GM12891 (cell line): ENCODE measurements at regions not wholly inside any gene's neighbourhood (a gene's known extent, or its start where the extent isn't known, plus 50 kb on each side); places are given as distances from the start of the nearest gene placed in this dataset.
"Not testable (repeated sequence)": the region's sequence is repeated elsewhere in the genome, so short reads cannot be mapped to it uniquely, and the experiment has no call there.

Experiments used
- DNase-seq: peaks from one replicate; pipeline ENCODE4 v3.0.0; 2011; ENCODE audit warnings: low spot score; ENCODE audit not compliant: insufficient read length
- FAIRE-seq: peaks from 2 replicates; lab custom pipeline; 2011; peaks lifted over from hg19 to GRCh38; lab: Jason Lieb, UNC
- PAX5 ChIP-seq: IDR thresholded peaks from 2 replicates; pipeline ENCODE4 v1.6.1; 2011; ENCODE audit warnings: low read length, moderate library complexity, mild to moderate bottlenecking; ENCODE audit not compliant: insufficient read depth, severe bottlenecking
- POLR2A ChIP-seq: IDR thresholded peaks from 2 replicates; pipeline ENCODE4 v1.6.1; 2011; ENCODE audit warnings: low read depth, low read length, control low read depth
- POLR2AphosphoS5 ChIP-seq: IDR thresholded peaks from 2 replicates; pipeline ENCODE4 v1.6.1; 2011; ENCODE audit warnings: low read depth, low read length, control low read depth
- POU2F2 ChIP-seq: IDR thresholded peaks from 2 replicates; pipeline ENCODE4 v1.6.1; 2011; ENCODE audit warnings: low read depth, mild to moderate bottlenecking, control low read depth, low read length, moderate library complexity
- SPI1 ChIP-seq: IDR thresholded peaks from 2 replicates; pipeline ENCODE4 v1.6.1; 2011; ENCODE audit warnings: low read depth, low read length, control low read depth
- TAF1 ChIP-seq: IDR thresholded peaks from 2 replicates; pipeline ENCODE4 v1.6.1; 2011; ENCODE audit warnings: low read depth, low read length, control low read depth

DNA sequence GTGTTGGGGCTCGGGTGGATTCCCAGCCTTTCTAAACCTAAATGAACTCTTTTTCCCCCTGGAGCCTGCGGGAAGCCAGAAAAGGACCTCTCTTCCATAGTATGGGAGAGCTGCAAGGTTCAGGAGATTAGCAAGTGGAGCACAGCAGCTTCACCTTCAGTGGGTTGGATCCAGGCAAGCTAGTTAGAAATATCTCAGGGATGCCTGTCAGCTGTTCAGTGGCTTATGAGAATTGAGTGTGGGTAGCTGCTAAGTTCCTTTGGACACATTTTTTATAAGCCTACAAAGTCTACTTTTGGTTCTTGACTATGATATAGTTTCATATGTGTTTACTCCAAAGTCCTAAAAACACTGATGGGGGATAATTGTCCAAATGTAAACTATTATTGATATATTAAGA lies 642.1 kb downstream of the EPM2A start:
- no peak for DNase-seq
- TF ChIP-seq SPI1 (no peak), TAF1 (no peak), POLR2AphosphoS5 (no peak), PAX5 (no peak), POU2F2 (no peak), POLR2A (no peak)
- no peak for FAIRE-seq

DNA sequence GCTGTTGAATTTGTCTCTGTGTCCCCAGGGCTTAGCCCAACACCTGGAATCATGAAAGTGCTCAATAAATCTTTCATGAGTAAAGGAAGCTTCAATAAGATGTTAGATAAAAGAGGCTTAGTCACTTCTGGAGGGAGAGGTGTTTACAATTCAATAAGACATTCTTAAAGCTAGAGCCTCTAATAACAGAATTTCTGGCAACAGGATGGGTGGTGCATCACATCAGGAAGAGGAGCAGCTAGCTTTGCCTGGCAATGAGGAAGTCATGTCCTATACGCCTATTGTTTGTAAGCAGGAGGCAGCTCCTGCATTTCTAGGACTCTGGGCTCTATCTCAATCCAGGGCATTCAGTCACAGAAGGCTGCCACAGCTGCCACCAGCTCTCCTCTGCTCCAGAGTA lies 638.5 kb downstream of the EPM2A start:
- TF ChIP-seq POLR2AphosphoS5 (no peak), TAF1 (no peak), PAX5 (no peak), POLR2A (no peak), SPI1 (no peak), POU2F2 (no peak)
- DNase-seq (no peak), FAIRE-seq (no peak)

DNA sequence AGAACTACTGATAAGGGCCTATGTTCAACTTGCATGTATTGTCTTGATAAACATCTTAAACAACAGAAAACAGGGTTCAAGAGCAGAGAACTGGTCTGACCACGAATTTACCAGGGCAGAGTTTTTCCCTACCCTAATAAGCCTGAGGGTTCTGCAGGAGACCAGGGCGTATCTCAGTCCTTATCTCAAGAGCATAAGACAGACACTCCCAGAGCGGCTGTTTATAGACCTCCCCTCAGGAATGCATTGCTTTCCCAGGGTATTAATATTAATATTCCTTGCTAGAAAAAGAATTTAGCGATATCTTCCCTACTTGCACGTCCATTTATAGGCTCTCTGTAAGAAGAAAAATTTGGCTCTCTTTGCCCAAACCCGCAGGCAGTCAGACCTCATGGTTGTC lies 637.2 kb downstream of the EPM2A start:
- DNase-seq, FAIRE-seq: not testable (repeated sequence)

DNA sequence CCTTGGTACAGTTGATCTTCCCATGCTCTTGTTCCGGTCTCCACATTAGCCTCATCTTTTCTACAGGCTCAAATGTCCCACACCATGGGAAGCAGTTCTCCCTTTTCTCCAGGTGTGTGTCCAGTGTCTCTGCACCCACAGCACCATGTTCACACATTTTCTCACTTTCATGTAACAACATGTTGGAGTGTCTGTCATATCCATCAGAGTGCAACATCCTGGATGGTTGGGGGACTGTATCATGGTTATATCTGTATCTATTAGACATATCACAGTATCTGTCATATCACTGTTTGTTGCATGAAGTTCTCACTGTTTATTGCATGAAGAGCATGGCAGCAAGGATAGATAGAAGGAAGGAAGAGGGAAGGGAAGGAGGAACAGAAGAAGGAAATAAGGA lies 635.6 kb downstream of the EPM2A start:
- TF ChIP-seq POLR2A (no peak), PAX5 (no peak), POLR2AphosphoS5 (no peak), SPI1 (no peak), TAF1 (no peak), POU2F2 (no peak)
- no peak for DNase-seq
- FAIRE-seq = no peak

DNA sequence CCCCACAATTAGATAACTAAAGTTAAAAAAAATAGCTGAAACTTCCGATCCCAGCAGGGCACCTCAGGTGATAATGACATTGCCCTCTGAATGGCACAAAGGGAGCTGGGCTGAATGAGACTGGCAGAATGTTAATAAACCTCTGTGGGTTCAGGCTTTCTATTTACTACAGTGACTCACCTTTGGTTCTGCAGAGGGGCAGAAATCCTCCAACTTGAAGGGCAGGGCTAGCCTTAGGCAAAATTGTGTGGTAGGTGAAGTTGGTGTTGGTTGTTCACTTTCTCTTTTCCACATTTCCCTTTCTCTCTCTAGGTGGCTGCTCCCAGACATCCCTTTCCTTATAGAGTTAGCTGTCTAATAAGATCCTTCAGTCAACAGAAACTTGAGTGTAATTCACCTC lies 625.2 kb downstream of the EPM2A start:
- TF ChIP-seq POLR2A (no peak), TAF1 (no peak), POLR2AphosphoS5 (no peak), POU2F2 (no peak), PAX5 (no peak), SPI1 (no peak)
- DNase-seq (no peak), FAIRE-seq (no peak)

DNA sequence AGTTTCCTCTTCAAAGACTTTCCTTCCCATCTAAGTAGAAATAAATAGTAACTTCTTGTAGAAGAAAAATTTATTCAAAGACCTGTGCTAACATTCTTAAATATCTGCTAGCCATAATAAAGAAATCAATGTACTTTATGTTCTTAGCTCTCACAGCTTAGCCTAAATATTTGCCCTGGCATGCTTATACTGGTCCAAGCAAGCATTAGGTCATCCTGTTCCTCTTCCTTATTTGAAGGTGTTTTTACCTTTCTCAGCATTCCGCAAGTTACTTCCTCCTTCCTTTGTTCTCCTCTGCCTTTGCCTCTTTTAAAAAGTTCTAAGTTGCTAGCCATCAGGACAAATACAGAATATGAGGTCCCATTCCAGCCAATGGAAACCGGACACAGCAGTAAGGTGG lies 623.9 kb downstream of the EPM2A start:
- DNase-seq, FAIRE-seq: not testable (repeated sequence)

DNA sequence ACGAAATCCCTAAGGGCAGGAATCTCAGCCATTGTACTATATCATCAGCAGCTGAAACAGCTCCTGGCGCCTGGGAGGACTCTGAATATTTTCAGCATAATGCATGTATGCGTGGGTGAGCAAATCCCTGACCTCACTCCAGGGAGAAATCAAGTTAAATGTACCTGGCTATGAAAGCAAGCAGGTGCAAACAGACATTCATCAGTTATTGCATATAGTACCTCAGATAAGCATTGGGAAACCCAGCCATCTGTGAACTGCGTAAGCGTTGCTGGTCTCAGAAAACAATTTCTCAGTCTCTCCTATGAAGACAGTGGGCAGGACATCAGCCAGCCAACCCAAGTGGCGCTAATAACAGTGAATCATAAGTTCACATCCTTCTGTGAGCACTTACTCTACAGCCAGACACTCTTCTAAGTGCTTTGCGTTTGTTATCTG lies 622.6 kb downstream of the EPM2A start:
- FAIRE-seq (no peak), DNase-seq (no peak)
- no peak for TF ChIP-seq TAF1
- TF ChIP-seq POLR2A = no peak
- TF ChIP-seq PAX5 = no peak

DNA sequence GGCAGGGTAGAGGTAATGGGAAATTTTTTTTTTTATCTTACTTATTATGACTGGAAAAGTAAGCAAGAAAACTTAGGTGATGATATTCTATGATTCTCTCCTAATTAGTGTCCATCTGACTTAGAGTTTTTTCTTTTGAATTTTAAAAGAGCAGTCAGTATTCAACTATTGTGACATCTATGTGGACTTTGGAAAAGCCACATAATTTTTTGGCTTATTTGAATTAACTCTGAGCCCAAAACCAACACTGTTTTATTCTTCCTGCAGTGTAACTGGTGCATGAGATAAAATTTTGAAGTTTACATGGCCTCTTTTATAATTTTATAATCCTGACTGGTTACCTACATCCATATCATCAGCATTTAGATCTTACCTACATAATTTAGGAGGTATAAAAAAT lies 619.7 kb downstream of the EPM2A start:
- no peak for DNase-seq
- TF ChIP-seq SPI1 (no peak), PAX5 (no peak), POU2F2 (no peak), TAF1 (no peak), POLR2A (no peak), POLR2AphosphoS5 (no peak)
- FAIRE-seq = no peak

DNA sequence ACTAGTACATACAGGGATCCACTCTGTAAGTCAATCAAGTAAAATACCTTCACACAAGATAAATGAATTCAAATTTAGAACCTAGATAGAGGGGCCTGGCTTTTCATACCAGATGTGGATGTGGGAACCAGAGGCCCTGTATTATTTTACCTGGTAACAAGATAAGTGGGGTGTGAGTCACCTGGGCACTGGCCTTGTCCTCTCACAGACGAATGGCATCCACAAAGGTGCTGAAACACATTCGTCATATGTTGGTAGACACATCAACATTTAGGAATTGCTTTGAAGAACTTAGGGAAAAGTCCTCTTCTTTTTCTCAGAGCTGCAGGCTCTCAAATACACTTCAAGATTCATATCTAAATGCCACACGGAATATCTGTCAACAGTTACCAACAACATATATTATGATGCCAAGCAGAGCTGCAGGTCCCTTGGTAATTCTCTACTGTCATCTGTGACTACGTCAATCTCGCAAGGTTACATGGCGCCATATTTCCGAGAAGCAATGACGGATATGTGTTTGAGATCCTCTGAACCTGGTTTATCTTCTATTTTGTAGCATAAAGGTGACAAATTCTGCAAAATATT lies 618.6 kb downstream of the EPM2A start:
- no peak for TF ChIP-seq POU2F2
- no peak for TF ChIP-seq TAF1
- TF ChIP-seq POLR2AphosphoS5 = no peak
- no peak for TF ChIP-seq POLR2A
- TF ChIP-seq SPI1 = no peak
- no peak for TF ChIP-seq PAX5
- no peak for FAIRE-seq
- no peak for DNase-seq

DNA sequence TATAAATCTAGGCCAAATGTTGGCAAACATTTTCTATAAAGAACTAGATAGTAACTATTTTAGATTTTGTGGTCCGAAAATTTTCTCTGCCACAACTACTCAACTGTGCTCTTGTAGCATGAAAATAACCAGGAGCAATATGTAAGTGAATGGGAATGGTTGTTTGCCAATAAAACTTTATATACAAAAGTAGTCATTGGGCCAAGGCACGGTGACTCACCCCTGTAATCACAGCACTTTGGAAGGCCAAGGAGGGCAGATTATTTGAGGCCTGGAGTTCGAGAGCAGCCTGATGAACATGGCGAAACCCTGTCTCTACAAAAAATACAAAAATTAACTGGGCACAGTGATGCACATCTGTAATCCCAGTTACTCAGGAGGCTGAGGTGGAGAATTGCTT lies 617.1 kb downstream of the EPM2A start:
- FAIRE-seq (no peak), DNase-seq (no peak)
- TF ChIP-seq POLR2AphosphoS5 (no peak), SPI1 (no peak), PAX5 (no peak), POU2F2 (no peak), POLR2A (no peak), TAF1 (no peak)

DNA sequence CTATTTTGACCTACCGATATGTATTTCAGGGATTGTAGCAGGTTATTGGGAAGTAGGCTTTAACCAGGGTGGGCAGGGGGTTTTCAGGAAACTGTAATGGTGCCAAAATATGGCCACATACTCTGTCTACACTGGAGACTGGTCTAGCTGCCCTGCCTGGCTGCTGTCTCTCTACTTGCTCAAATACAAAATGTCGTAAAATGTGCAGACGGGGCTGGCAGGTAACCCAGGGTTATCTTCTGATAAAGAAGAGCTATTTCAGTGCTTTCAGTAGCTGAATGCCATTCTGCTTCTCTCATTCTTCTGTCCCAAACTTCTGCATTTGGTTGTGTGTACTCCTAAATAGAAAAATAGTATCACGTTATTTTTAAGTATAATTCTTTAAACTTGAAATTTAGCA lies 616.2 kb downstream of the EPM2A start:
- FAIRE-seq (no peak), DNase-seq (no peak)
- no peak for TF ChIP-seq POLR2AphosphoS5
- no peak for TF ChIP-seq SPI1
- TF ChIP-seq PAX5 = no peak
- no peak for TF ChIP-seq POU2F2
- TF ChIP-seq POLR2A = no peak
